ENCODE measurements at regions not wholly inside any gene's neighbourhood (a gene's known extent, or its start where the extent isn't known, plus 50 kb on each side); places are given as distances from the start of the nearest gene placed in this dataset.

- TF ChIP-seq ZNF780A (CRISPR knock-in tag; IDR thresholded peaks at IDR 0.05): no peak
- TF ChIP-seq ZNF44 (CRISPR knock-in tag; IDR thresholded peaks at IDR 0.05): 0 out of 2 replicates have a peak, but pooled peaks have one; percentile 64
- no peak for TF ChIP-seq ZNF773 (CRISPR knock-in tag; IDR thresholded peaks at IDR 0.05; ENCODE audit: borderline replicate concordance)
- TF ChIP-seq, protein P1, sequence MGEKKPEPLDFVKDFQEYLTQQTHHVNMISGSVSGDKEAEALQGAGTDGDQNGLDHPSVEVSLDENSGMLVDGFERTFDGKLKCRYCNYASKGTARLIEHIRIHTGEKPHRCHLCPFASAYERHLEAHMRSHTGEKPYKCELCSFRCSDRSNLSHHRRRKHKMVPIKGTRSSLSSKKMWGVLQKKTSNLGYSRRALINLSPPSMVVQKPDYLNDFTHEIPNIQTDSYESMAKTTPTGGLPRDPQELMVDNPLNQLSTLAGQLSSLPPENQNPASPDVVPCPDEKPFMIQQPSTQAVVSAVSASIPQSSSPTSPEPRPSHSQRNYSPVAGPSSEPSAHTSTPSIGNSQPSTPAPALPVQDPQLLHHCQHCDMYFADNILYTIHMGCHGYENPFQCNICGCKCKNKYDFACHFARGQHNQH (CRISPR knock-in tag; IDR thresholded peaks at IDR 0.05): peak; percentile 51; the same call in 1 of the 2 replicates
- TF ChIP-seq SNAPC4 (CRISPR knock-in tag; IDR thresholded peaks at IDR 0.05): no peak
- TF ChIP-seq HNRNPUL1 (IDR thresholded peaks at IDR 0.05; ENCODE audit: low read depth, low read length): no peak
- TF ChIP-seq, protein P2, sequence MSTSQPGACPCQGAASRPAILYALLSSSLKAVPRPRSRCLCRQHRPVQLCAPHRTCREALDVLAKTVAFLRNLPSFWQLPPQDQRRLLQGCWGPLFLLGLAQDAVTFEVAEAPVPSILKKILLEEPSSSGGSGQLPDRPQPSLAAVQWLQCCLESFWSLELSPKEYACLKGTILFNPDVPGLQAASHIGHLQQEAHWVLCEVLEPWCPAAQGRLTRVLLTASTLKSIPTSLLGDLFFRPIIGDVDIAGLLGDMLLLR (CRISPR knock-in tag; IDR thresholded peaks at IDR 0.05): no peak
- no peak for TF ChIP-seq ZMAT3 (CRISPR knock-in tag; conservative IDR thresholded peaks at IDR 0.05)
- TF ChIP-seq, protein P3, sequence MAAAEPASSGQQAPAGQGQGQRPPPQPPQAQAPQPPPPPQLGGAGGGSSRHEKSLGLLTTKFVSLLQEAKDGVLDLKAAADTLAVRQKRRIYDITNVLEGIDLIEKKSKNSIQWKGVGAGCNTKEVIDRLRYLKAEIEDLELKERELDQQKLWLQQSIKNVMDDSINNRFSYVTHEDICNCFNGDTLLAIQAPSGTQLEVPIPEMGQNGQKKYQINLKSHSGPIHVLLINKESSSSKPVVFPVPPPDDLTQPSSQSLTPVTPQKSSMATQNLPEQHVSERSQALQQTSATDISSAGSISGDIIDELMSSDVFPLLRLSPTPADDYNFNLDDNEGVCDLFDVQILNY (CRISPR knock-in tag; conservative IDR thresholded peaks at IDR 0.05): no peak
- TF ChIP-seq ZFP36L1 (CRISPR knock-in tag; IDR thresholded peaks at IDR 0.05): peak; percentile 50; the same call in 1 of the 2 replicates
- TF ChIP-seq, protein P4, sequence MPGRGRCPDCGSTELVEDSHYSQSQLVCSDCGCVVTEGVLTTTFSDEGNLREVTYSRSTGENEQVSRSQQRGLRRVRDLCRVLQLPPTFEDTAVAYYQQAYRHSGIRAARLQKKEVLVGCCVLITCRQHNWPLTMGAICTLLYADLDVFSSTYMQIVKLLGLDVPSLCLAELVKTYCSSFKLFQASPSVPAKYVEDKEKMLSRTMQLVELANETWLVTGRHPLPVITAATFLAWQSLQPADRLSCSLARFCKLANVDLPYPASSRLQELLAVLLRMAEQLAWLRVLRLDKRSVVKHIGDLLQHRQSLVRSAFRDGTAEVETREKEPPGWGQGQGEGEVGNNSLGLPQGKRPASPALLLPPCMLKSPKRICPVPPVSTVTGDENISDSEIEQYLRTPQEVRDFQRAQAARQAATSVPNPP (CRISPR knock-in tag; IDR thresholded peaks at IDR 0.05): no peak
- peak; percentile 35; the same call in 1 of the 2 replicates for TF ChIP-seq CBFB (CRISPR knock-in tag; IDR thresholded peaks at IDR 0.05)
- TF ChIP-seq HIVEP1 (CRISPR knock-in tag; IDR thresholded peaks at IDR 0.05): no peak
- TF ChIP-seq NFRKB (IDR thresholded peaks at IDR 0.05): no peak
- TF ChIP-seq, protein P5, sequence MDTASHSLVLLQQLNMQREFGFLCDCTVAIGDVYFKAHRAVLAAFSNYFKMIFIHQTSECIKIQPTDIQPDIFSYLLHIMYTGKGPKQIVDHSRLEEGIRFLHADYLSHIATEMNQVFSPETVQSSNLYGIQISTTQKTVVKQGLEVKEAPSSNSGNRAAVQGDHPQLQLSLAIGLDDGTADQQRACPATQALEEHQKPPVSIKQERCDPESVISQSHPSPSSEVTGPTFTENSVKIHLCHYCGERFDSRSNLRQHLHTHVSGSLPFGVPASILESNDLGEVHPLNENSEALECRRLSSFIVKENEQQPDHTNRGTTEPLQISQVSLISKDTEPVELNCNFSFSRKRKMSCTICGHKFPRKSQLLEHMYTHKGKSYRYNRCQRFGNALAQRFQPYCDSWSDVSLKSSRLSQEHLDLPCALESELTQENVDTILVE (CRISPR knock-in tag; IDR thresholded peaks at IDR 0.05): no peak
- TF ChIP-seq BATF2 (CRISPR knock-in tag; IDR thresholded peaks at IDR 0.05): no peak
- peak; percentile 56; the same call in 1 of the 2 replicates for TF ChIP-seq ZNF878 (CRISPR knock-in tag; IDR thresholded peaks at IDR 0.05)
Measured at GRCh38 chr1:96632045-96632664, 89.4 kb upstream of the PTBP2 start (continued).
